Endothelial cell (in vitro differentiated cells): ENCODE measurements at regions not wholly inside any gene's neighbourhood (a gene's known extent, or its start where the extent isn't known, plus 50 kb on each side); places are given as distances from the start of the nearest gene placed in this dataset.
"Not testable (repeated sequence)": the region's sequence is repeated elsewhere in the genome, so short reads cannot be mapped to it uniquely, and the experiment has no call there.

Source experiments
- DNase-seq: peaks from one replicate; pipeline ENCODE4 v3.0.0; 2021; ENCODE audit warnings: low spot score
- H3K27ac Mint-ChIP-seq: one replicate; pipeline ENCODE4 v1.8.0; 2021; ENCODE audit warnings: mixed read lengths, inconsistent platforms; ENCODE audit not compliant: unreplicated experiment
- H3K27me3 Mint-ChIP-seq: one replicate; pipeline ENCODE4 v1.8.0; 2021; ENCODE audit warnings: mild to moderate bottlenecking, moderate library complexity, mixed read lengths, inconsistent platforms; ENCODE audit not compliant: unreplicated experiment
- H3K36me3 Mint-ChIP-seq: one replicate; pipeline ENCODE4 v1.8.0; 2021; ENCODE audit warnings: mild to moderate bottlenecking, low read depth, mixed read lengths, inconsistent platforms; ENCODE audit not compliant: unreplicated experiment
- H3K4me1 Mint-ChIP-seq: one replicate; pipeline ENCODE4 v1.8.0; 2021; ENCODE audit warnings: mild to moderate bottlenecking, mixed read lengths, inconsistent platforms; ENCODE audit not compliant: unreplicated experiment
- H3K4me3 Mint-ChIP-seq: one replicate; pipeline ENCODE4 v1.8.0; 2021; ENCODE audit warnings: mild to moderate bottlenecking, mixed read lengths, inconsistent platforms; ENCODE audit not compliant: unreplicated experiment
- H3K9me3 Mint-ChIP-seq: one replicate; pipeline ENCODE4 v1.8.0; 2021; ENCODE audit warnings: mixed read lengths, inconsistent platforms; ENCODE audit not compliant: unreplicated experiment
- TF ChIP-seq, protein P1 (sequence below): fragments of 200-600 bp; sonication (generic); IDR thresholded peaks from one replicate; pipeline ENCODE4 v1.5.0; 2021; ENCODE audit warnings: antibody characterized with exemption; ENCODE audit not compliant: unreplicated experiment

DNA sequence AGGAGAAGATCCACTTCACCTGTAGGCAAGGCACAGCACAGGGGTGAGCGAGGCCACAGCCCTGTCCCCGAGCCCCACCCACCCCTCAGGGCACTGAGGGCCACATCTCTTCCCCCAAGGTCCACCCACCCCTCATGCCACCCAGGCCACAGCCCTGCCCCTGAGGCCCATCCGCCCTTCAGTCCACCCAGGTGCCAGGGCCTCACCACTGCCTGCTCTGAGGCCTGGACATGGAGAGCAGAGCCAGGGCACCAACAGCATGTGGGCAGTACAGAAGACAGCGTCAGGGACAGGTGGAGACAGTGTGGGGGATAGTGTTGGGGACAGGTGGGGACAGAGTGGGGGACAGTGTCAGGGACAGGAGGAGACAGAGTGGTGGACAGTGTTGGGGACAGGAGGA is 138.3 kb downstream of the TMEM121 start:
- TF ChIP-seq, protein P1, sequence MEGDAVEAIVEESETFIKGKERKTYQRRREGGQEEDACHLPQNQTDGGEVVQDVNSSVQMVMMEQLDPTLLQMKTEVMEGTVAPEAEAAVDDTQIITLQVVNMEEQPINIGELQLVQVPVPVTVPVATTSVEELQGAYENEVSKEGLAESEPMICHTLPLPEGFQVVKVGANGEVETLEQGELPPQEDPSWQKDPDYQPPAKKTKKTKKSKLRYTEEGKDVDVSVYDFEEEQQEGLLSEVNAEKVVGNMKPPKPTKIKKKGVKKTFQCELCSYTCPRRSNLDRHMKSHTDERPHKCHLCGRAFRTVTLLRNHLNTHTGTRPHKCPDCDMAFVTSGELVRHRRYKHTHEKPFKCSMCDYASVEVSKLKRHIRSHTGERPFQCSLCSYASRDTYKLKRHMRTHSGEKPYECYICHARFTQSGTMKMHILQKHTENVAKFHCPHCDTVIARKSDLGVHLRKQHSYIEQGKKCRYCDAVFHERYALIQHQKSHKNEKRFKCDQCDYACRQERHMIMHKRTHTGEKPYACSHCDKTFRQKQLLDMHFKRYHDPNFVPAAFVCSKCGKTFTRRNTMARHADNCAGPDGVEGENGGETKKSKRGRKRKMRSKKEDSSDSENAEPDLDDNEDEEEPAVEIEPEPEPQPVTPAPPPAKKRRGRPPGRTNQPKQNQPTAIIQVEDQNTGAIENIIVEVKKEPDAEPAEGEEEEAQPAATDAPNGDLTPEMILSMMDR = no peak
- Mint-ChIP-seq H3K4me1 (peaks cover 3% of the 10 kb centered on the region), H3K27me3 (peaks cover 24% of the 10 kb centered on the region), H3K27ac (no peak overlapping the region), H3K4me3 (no peak overlapping the region), H3K9me3 (peaks cover 26% of the 10 kb centered on the region), H3K36me3 (peaks cover 19% of the 10 kb centered on the region)
- no peak for DNase-seq

DNA sequence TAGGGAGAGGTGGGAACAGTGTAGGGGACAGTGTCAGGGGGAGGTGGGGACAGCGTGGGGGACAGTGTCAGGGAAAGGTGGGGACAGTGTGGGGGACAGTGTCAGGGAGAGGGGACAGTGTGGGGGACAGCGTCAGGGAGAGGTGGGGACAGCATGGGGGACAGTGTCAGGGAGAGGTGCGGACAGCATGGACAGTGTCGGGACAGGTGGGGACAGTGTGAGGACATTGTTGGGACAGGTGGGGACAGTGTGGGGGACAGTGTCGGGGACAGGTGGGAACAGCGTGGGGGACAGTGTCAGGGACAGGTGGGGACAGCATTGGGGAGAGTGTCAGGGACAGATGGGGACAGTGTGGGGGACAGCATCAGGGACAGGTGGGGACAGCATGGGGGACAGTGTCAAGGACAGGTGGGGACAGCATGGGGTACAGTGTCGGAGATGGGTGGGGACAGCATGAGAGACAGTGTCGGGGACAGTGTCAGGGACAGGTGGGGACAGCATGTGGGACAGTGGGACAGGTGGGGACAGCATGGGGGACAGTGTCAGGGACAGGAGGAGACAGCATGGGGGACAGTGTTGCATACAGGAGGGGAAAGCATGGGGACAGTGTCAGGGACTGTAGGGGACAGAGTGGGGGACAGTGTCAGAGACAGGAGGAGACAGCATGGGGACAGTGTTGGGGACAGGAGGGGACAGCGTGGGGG is 139.0 kb downstream of the TMEM121 start:
- H3K27ac Mint-ChIP-seq = no peak overlapping the region
- no peak overlapping the region for H3K4me3 Mint-ChIP-seq
- peaks cover 19% of the 10 kb centered on the region for H3K9me3 Mint-ChIP-seq
- TF ChIP-seq, protein P1 = no peak
- H3K36me3 Mint-ChIP-seq = peaks cover 12% of the 10 kb centered on the region
- peaks cover 21% of the 10 kb centered on the region for H3K27me3 Mint-ChIP-seq
- H3K4me1 Mint-ChIP-seq = peaks cover 3% of the 10 kb centered on the region
- no peak for DNase-seq

DNA sequence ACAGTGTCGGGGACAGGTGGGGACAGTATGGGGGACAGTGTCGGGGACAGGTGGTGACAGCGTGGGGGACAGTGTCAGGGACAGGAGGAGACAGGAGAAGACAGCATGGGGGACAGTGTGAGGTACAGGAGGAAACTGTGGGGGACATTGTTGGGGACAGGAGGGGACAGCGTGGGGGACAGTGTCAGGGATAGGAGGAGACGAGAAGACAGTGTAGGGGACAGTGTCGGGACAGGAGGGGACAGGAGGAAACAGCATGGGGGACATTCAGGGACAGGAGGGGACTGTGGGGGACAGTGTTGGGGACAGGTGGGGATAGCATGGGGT is 139.5 kb downstream of the TMEM121 start:
- DNase-seq = no peak
- Mint-ChIP-seq H3K4me3 (no peak overlapping the region), H3K27me3 (peaks cover 18% of the 10 kb centered on the region), H3K27ac (no peak overlapping the region), H3K9me3 (peaks cover 14% of the 10 kb centered on the region), H3K36me3 (peaks cover 7% of the 10 kb centered on the region), H3K4me1 (peaks cover under 1% of the 10 kb centered on the region)
- TF ChIP-seq, protein P1 = no peak

- DNase-seq = no peak
- H3K4me1 Mint-ChIP-seq = no peaks in the 10 kb centered on the region
Measured at GRCh38 chr14:105666420-105666819, 140.0 kb downstream of the TMEM121 start.

GRCh38 chr14:105666991-105667662 is 140.7 kb downstream of the TMEM121 start:
- DNase-seq, H3K36me3 Mint-ChIP-seq, H3K4me1 Mint-ChIP-seq, H3K27ac Mint-ChIP-seq, H3K4me3 Mint-ChIP-seq: not testable (repeated sequence)
- Mint-ChIP-seq H3K27me3 (peaks cover 16% of the 10 kb centered on the region), H3K9me3 (peaks cover 11% of the 10 kb centered on the region)

More at GRCh38 chr14:105666420-105666819, 140.0 kb downstream of the TMEM121 start:
- Mint-ChIP-seq H3K27ac (no peak overlapping the region), H3K9me3 (peaks cover 11% of the 10 kb centered on the region), H3K27me3 (peaks cover 16% of the 10 kb centered on the region), H3K36me3 (peaks cover 5% of the 10 kb centered on the region), H3K4me3 (no peak overlapping the region)
- TF ChIP-seq, protein P1 = no peak

GRCh38 chr14:105667663-105668020 is 141.3 kb downstream of the TMEM121 start:
- H3K4me1 Mint-ChIP-seq, H3K27ac Mint-ChIP-seq, DNase-seq, H3K36me3 Mint-ChIP-seq, H3K4me3 Mint-ChIP-seq: not testable (repeated sequence)
- Mint-ChIP-seq H3K9me3 (peaks cover 11% of the 10 kb centered on the region), H3K27me3 (peaks cover 16% of the 10 kb centered on the region)

DNA sequence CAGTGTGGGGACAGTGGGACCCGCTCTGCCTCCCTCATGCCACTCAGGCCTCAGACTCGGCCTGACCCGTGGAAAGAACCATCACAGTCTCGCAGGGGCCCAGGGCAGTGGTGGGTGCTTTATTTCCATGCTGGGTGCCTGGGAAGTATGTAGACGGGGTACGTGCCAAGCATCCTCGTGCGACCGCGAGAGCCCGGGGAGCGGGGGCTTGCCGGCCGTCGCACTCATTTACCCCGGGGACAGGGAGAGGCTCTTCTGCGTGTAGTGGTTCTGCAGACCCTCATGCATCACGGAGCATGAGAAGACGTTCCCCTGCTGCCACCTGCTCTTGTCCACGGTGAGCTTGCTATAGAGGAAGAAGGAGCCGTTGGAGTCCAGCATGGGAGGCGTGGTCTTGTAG is 141.6 kb downstream of the TMEM121 start:
- Mint-ChIP-seq H3K27me3 (peaks cover 16% of the 10 kb centered on the region), H3K9me3 (peaks cover 11% of the 10 kb centered on the region)
- not testable (repeated sequence) for H3K4me1 Mint-ChIP-seq, H3K4me3 Mint-ChIP-seq, DNase-seq, H3K36me3 Mint-ChIP-seq, H3K27ac Mint-ChIP-seq

DNA sequence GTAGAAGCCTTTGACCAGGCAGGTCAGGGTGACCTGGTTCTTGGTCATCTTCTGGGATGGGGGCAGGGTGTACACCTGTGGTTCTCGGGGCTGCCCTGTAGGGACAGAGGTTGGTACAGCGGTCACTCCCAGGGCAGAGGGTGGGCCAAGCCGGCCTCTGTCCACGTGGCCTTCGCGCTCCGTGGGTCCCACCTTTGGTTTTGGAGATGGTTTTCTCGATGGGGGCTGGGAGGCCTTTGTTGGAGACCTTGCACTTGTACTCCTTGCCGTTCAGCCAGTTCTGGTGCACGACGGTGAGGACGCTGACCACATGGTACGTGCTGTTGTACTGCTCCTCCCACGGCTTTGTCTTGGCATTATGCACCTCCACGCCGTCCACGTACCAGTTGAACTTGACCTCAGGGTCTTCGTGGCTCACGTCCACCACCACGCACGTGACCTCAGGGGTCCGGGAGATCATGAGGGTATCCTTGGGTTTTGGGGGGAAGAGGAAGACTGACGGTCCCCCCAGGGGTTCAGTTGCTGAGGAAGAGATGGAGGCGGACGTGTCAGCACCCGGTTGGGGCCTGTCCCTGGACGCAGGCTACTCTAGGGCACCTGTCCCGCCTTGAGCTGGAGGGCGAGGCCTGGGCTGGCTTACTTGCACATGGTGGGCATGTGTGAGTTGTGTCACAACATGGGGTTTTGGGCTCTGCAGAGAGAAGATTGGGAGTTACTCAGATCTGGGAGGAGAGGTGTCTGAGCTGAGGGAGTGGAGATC is 142.3 kb downstream of the TMEM121 start:
- Mint-ChIP-seq H3K27me3 (peaks cover 16% of the 10 kb centered on the region), H3K9me3 (peaks cover 11% of the 10 kb centered on the region)
- not testable (repeated sequence) for H3K4me3 Mint-ChIP-seq, H3K4me1 Mint-ChIP-seq, H3K36me3 Mint-ChIP-seq, DNase-seq, H3K27ac Mint-ChIP-seq
